Muscle of arm (tissue), 1 donor: ENCODE measurements at regions not wholly inside any gene's neighbourhood (a gene's known extent, or its start where the extent isn't known, plus 50 kb on each side); places are given as distances from the start of the nearest gene placed in this dataset.
"Not testable (repeated sequence)": the region's sequence is repeated elsewhere in the genome, so short reads cannot be mapped to it uniquely, and the experiment has no call there.

Experiments used
- DNase-seq: peaks from one replicate; pipeline ENCODE4 v3.0.0-alpha.2; 2013

DNA sequence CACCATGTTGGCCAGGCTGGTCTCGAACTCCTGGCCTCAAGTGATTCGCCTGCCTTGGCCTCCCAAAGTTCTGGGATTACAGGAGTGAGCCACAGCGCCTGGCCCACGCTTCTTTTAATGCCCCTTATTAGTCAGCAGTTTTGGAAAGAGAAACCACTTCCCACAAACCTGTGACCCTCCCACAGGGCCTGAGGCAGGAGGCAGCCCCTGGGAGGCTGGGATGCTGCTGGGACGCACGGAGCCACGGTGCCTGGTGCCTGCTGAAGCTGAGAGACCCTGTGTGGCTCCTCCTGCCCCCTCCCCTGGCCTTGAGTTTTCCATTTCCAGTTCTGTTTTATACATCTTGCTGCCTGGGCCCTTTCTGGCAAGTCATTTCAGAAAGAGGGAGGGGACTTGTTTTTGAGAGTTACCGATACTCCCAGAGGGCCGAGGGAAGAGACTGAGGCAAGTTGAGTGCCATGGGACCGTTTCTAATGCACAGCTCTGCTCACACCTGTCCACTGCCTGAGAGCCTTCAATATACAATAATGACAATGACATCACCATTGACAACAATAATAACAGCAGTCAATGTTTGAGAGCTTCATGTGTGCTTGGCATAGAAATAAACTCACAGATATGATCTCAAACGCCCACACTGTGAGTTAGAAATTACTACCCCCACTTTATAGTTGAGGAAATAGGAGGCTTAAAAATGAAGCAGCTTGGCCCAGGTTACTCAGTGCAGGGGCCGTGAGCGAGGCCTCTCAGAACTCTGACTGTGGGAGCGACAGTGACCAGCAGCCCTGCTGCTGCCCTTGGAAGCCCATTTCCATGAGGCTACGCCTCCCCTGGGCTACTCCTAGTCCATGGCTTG lies 78.1 kb upstream of the YWHAQ start:
- DNase-seq = no peak

DNA sequence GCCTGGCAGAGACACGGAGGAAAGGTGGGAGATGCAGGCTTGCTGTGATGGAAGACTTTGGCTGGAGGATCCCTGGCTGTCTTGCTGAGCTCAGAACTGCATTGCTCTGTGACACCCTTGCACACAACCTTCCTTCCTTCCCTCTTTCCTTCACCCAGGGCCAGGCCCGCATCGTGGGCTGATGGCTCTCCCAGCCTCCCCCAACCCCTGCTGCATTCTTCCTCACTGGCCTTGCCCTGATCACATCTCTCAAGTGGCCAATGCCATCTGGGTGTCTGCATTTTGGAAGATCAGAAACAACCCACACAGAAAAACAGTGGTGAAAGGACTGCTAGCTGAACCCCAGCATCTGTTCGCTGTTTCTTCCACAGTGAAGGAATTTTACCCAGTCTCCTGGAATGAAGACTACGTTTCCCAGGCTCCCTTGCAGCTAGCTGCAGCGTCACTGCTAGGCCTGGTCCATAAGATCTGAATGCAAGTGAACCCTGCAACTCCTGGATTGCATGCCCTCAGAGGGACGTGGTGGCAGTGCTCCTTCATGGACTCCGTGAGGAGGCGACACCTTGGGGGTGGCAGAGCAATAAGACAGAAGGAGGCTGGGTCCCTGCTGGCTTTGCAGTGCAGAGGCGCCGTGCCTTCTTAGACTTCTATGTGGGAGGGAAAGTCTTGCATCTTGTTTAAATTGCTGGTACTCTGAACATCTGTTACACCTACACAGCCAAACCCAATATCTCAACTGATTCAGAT lies 78.9 kb upstream of the YWHAQ start:
- no peak for DNase-seq

DNA sequence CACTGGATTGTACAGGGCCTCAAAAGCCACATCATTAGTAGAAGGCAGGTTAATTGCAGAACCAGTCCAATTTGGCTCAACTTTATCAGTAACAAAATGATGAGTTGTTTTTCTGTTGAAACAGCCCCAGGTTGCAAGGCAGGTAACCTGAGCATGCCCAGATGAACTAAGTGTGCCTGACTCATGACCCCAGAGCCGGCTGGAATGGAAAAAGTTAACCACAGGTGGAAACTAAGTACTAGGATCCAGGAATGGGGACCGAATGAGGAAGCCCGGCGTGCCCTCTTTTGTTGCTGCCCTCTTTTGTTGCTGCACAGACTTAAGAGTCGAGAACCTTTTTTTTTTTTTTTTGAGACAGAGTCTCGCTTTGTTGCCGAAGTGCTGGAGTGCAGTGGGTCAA lies 79.5 kb upstream of the YWHAQ start:
- no peak for DNase-seq

DNA sequence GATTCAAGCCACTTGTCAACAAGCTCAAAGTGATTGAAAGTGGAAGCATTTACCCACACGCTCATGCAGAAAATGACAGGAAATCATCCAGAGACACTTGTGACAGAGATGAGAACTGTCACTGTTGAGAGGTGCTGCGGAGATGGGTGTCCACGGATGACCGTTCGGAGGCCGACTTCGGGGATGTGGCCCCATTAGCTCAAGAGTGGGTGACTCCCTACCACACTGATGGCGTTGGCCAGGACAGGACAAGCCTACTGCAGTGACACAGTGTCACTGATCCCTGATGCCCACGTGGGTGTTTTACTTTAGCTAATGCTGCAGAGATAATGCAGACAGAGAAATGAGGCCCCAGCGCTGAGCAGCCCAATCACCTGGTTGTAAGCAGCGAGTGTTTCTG lies 81.5 kb upstream of the YWHAQ start:
- no peak for DNase-seq

DNA sequence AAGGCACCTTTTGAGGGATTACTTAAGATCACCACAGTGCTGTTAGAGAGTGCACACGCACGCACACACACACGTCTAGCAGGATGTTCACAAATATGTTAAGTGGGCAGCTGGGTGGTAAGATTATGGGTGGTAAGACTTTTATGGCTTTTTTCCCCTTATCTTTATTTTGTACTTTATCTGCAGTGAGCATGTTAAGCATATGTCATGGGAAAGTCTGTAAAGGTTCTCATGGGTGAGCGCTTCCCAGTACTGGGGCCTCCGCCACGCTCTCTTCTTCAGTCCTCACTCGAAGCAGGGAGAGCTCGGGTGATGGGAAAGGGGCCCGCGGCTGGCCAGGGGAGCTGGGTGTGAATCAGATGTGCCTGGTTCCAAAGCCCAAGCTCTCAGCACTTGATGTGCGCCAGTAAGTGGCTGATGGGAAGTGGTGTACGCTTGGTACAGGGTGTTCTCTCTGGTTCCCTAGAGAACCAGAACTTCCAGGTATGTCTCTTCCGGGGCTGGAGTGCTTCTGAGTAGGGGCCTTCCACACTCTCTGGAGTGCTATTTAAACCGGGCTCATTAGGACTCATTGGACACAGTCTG lies 83.9 kb upstream of the YWHAQ start:
- no peak for DNase-seq

DNA sequence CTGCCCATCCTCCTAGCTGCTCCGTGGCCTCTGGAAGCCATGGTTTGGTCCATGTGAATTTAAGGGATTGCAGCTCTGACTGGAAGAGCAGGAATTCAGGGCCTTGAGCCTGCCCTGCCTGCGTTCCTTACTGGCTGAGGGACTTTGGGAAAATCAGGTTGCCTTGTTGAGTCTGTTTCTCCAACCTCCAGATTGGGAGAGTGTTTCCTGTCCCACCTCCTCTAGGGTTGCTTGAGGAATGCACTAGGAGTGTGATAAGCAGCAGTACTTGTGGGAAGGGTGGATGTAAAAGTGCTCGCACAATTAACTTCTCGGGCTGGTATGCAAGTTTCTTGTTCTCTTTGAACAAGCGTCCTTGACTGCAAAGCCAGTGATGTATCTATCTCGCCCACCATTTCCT lies 84.4 kb upstream of the YWHAQ start:
- DNase-seq = no peak

DNA sequence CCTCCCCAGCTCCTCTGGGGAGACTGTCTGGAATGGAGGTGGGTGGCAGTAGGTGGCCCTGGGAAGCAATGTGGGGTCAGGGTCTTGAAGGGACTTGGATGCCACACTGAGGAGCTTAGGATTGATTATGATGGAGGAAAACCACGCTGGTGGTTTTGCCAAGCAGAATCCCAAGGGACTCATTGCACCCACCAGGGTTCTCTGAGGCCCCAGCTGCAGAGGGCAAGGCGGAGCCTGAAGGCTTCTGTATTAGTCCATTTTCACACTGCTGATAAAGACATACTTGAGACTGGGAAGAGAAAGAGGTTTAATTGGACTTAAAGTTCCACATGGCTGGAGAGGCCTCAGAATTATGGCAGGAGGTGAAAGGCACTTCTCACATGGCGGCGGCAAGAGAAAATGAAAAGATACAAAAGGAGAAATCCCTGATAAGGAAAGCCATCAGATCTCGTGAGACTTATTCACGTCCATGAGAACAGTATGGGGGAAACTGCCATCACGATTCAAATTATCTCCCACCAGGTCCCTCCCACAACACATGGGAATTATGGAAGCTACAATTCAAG lies 87.2 kb upstream of the YWHAQ start:
- DNase-seq = no peak

DNA sequence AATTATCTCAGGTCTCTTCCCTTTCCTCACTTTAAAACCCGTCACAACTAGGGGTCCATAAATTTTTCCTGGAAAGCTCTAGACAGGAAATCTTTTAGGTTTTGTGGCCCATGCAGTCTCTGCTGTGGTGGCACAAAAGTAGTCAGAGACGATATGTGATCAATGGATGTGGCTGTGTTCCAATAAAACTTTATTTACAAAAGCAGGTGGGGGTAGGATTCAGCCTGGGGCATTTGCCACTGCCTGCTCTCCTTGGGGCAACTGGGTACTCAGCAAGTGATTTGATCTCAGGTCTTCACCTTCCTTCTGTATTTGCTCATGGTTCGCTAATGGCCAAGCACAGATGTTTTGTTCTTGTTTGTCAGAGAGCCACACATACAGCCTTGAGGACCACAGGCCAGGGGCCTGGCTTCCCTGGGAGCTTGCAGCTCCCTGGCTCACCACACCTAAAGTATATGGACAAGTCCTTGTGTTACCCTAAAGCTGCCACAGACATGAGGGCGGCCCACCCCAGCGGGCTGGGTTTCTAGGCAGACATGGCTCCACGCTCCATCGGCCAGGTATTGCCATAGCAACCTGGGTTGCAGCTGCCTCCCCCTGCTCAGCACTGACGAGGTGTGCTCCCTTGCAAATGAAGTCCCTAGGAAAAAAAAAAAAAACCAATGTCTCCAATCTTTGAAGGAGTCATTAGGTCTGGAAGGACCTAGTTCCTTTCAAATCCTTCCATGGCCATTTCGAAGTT lies 89.7 kb upstream of the YWHAQ start:
- DNase-seq = no peak

DNA sequence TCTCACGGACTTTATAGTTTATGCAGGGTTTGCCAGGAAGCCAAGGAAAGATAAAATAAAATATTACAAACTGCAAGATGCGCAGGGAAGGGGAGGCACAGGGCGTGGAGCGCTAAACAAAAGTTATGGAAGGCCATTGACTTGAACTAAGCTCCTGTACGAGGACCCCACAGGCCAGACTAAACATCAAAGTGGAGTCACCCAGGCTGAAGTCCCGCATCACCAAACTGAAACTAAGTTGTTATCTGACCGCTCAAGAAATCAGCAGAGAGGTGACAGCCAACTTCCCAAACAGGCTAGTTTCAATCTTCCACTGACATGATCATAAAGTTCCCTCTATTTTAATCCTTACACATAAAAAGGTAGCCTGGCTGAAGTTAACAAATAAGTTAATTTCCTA lies 90.5 kb upstream of the YWHAQ start:
- no peak for DNase-seq

DNA sequence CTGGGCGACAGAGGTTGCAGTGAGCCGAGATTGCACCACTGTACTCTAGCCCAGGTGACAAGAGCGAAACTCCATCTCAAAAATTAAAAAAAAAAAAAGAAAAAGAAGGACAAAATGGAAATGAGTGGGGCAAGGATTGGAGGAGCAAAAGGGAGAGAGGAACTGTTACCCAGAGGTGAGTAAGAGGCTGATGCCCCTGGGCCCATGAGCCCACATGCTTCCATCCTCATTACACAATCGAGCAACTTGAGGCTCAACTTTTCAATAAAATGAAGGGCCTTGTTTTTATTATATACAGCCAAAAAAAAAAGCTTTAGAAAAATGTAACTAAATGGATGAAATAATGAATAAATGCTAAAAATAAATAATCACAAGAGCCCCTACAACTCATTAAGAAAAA lies 91.7 kb upstream of the YWHAQ start:
- no peak for DNase-seq

DNA sequence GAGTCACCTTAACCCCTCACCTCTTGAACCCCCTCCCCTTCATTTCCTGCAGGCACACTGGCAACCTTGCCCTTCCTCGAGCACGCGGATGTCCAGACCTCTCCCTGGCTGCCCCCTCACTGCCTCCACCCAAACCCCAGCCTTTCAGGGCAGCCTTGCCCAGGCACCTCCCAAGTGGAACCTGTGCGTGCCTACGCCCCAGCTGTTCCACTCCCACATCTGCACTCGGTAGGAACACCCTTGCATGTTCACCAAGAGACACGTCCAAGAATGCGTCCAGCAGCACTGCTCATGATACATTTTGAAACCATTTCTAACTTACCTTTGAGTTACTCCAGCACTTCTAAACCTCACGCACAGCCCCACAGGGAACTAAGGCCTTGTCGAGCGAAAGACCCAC lies 93.8 kb upstream of the YWHAQ start:
- no peak for DNase-seq

DNA sequence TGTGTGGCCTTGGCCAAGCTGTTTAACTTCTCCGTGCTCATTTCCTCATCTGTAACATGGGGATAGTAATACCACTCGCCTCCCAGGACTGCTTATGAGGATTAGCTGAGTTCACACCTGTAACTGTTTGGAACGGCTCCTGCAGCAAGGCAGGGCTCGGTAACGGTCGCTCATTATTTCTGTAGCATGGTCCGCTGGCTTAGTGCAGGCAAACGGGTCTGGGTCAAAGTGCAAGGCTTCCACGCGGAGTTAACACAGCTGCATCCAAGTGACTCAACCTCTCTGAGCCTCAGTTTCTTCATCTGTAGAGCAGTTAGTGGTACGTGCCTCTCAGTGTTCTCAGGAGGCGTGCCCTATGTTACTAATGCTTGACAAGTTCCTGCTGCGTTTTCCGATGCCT lies 94.3 kb upstream of the YWHAQ start:
- DNase-seq = no peak

DNA sequence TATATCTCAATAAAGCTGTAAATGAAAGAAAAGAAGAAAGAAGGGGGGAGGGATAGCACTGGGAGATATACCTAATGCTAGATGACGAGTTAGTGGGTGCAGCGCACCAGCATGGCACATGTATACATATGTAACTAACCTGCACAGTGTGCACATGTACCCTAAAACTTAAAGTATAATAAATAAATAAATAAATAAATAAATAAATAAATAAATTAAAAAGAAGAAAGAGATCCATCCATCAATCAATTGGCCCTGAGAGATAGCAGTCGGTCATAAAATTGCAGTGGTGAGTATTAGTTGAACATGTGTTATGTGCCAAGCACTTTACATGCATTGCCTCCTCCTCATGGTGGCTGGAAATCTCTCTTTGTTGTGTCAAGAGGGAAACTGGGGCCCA lies 95.2 kb upstream of the YWHAQ start:
- DNase-seq = not testable (repeated sequence)

DNA sequence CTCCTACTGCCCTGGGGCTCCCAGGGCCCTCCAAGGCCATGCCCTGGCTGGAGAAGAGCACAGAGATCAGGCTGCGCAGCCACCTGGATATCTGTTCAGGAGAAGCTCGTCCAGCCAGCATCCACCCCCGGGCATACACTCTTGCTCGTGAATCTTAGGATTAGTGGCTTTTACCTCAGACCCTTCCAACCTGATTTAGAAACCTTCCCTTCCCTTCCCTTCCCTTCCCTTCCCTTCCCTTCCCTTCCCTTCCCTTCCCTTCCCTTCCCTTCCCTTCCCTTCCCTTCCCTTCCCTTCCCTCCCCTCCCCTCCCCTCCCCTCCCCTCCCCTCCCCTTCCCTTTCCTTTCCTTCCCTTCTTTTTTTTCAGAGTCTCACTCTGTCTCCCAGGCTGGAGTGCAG lies 99.7 kb upstream of the YWHAQ start:
- DNase-seq = not testable (repeated sequence)

DNA sequence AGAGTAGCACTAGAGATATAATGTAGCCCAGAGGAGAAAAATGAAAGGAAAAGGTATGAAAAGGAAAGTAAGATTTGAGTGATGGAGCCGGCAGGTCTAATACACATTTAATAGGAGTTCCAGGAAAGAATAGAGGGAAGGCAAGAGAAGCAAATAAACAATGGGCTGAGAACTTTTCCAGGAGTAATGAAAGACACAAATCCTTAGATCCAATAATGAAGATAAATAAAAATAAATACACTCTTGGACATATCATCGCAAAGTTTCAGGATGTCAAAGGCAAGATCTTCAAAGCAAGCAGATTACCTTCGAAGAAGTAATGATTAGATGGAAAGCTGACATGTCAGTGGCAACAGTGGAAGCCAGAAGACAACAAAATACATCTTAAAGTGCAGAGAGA lies 102.0 kb upstream of the YWHAQ start:
- no peak for DNase-seq

DNA sequence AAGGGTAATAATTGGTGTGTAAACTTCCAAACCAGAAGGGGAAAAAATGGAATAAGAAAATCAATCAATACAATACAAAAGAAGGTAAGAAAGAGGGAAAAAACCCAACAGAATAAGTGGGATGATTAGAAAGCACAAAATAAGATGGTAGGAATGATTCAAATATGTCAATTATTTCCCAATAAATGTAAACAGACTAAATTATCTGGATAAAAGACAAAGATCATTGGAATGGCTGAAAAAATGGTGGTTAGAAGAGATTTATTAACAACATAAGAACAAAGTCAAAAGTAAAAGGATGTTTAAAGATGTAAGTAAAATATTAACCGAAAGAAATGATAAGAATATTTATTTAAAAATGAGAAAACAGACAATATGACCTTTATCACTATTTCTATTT lies 103.5 kb upstream of the YWHAQ start:
- no peak for DNase-seq

DNA sequence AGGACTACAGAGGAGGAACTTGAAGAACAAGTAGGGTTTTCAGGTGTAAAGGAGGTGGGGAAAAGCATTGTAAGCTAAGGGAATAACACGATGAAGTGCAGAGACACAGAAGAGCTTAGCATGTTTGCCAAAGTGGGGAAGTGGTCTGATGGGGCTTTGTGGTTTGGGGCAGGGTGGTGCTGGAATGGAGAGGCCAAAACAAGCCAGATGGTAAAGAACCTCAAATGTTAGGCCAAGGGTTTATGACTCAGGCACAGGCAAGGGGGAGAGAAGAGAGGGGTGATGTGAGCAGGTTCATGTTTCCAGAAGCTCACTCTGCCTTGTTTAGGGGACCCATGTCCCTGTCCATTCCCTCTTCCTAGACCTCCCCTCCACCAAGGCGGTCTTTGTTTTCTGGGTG lies 104.5 kb upstream of the YWHAQ start:
- DNase-seq = no peak

DNA sequence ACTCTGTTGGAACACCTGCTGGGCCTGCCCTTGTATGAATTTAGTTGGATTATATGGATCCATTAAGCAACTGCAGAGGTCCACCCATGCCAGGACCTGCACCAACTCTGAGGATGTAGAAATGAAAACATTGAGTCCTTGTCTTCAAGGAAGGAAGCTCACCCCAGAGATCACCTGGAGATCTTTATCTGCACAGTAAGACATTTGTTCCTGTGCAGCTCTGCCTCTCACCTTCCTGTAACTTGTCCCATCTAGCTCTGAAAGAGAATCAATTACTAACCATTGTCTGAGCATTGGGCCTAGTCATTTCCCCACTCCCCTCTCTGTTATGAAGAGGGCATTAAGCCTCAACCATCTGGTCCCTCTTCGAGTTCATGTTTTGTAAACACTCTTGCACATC lies 105.2 kb upstream of the YWHAQ start:
- no peak for DNase-seq

DNA sequence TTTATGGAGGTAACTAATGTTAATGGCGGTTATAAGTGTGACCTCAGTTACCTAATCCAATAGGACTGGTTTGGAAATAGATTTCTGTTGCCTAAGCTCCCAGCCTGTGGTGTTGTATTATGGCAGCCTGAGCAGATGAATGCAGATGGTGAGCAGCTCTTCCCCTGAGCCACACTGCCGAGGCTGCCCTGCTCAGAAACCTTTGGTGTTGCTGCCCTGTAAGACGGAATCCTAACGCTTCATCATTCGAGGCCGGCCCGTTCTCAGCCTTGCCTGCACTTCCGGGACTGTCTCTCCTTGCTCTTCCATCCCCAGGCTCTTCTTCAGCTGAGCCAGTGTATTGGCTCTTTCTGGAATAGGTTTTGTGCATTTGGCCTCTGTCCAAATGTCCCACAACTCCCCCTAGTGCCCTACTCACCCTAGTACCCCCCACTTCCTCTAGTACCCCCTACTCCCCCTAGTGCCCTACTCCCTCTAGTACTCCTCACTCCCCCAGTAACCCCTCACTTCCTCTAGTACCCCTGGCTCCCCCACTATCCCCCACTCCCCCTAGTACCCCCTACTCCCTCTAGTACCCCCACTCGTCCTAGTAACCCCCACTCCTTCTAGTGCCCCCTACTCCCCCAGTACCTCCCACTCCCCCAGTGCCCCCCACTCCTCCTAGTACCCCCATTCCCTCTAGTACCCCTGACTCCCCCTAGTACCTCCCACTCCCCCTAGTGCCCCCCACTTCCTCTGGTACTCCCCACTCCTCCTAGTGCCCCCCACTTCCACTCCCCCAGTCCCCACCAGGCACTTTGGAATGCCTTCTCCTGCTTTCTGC lies 106.0 kb upstream of the TAF1B start:
- DNase-seq = no peak

DNA sequence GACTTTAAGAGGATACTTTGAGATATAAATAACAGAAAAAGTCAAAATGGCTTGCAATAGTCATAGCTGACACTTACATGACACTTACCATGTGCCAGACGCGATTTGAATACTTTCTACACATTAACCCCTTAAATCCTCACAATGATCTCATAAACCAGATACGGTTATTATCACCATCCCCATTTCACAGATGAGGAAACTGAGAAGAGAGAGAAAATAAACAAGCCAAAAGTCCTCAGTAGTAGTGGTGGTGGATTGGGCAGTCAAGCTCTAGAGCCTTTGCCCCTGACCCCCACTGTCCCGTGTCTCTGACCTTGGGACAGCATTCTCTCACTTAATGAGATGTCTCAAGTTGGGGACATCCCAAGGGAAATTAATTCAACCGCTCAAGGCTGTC lies 105.2 kb upstream of the TAF1B start:
- no peak for DNase-seq
